ENCODE measurements at regions not wholly inside any gene's neighbourhood (a gene's known extent, or its start where the extent isn't known, plus 50 kb on each side); places are given as distances from the start of the nearest gene placed in this dataset.

GRCh38 chr2:220240641-220241040, 613.2 kb downstream of the SLC4A3 start:
- DNase-seq: no peak

GRCh38 chr2:220241423-220241822, 614.0 kb downstream of the SLC4A3 start:
- DNase-seq: no peak

- no peak for DNase-seq
Measured at GRCh38 chr2:220243571-220243970, 616.1 kb downstream of the SLC4A3 start.

- DNase-seq: no peak
Measured at GRCh38 chr2:220246386-220246785, 619.0 kb downstream of the SLC4A3 start.

GRCh38 chr2:220247588-220248350, 620.3 kb downstream of the SLC4A3 start:
- no peak for DNase-seq

- no peak for DNase-seq
Measured at GRCh38 chr2:220259662-220260061, 632.2 kb downstream of the SLC4A3 start.

- no peak for DNase-seq
Measured at GRCh38 chr2:220263300-220263699, 635.9 kb downstream of the SLC4A3 start.

GRCh38 chr2:220269367-220269766, 641.9 kb downstream of the SLC4A3 start:
- no peak for DNase-seq

GRCh38 chr2:220270481-220271070, 643.1 kb downstream of the SLC4A3 start:
- no peak for DNase-seq

GRCh38 chr2:220272656-220273055, 645.2 kb downstream of the SLC4A3 start:
- DNase-seq: no peak

- no peak for DNase-seq
Measured at GRCh38 chr2:220273082-220273481, 645.7 kb downstream of the SLC4A3 start.

- DNase-seq: no peak
Measured at GRCh38 chr2:220275454-220275853, 648.0 kb downstream of the SLC4A3 start.

GRCh38 chr2:220276741-220277444, 649.5 kb downstream of the SLC4A3 start:
- no peak for DNase-seq

GRCh38 chr2:220277445-220277975, 650.1 kb downstream of the SLC4A3 start:
- no peak for DNase-seq

GRCh38 chr2:220278022-220278421, 650.6 kb downstream of the SLC4A3 start:
- DNase-seq: no peak

GRCh38 chr2:220279372-220279771, 651.9 kb downstream of the SLC4A3 start:
- no peak for DNase-seq

- DNase-seq: no peak
Measured at GRCh38 chr2:220279840-220280239, 652.4 kb downstream of the SLC4A3 start.

GRCh38 chr2:220280736-220281135, 653.3 kb downstream of the SLC4A3 start:
- no peak for DNase-seq

GRCh38 chr2:220281771-220282170, 654.3 kb downstream of the SLC4A3 start:
- DNase-seq: no peak

- DNase-seq: no peak
Measured at GRCh38 chr2:220282236-220282635, 654.8 kb downstream of the SLC4A3 start.

GRCh38 chr2:220293966-220294365, 666.5 kb downstream of the SLC4A3 start:
- no peak for DNase-seq

- DNase-seq: no peak
Measured at GRCh38 chr2:220296174-220296573, 668.7 kb downstream of the SLC4A3 start.

- DNase-seq: no peak
Measured at GRCh38 chr2:220297093-220297492, 669.7 kb downstream of the SLC4A3 start.

- no peak for DNase-seq
Measured at GRCh38 chr2:220300806-220301205, 673.4 kb downstream of the SLC4A3 start.

Measured in NCI-H187 treated with DMSO at 0.1 percent for 48 hours (cell line).